ENCODE measurements at regions not wholly inside any gene's neighbourhood (a gene's known extent, or its start where the extent isn't known, plus 50 kb on each side); places are given as distances from the start of the nearest gene placed in this dataset.
A peak's percentile ranks its signal among the peaks of the same experiment; 100 is the strongest.

DNA sequence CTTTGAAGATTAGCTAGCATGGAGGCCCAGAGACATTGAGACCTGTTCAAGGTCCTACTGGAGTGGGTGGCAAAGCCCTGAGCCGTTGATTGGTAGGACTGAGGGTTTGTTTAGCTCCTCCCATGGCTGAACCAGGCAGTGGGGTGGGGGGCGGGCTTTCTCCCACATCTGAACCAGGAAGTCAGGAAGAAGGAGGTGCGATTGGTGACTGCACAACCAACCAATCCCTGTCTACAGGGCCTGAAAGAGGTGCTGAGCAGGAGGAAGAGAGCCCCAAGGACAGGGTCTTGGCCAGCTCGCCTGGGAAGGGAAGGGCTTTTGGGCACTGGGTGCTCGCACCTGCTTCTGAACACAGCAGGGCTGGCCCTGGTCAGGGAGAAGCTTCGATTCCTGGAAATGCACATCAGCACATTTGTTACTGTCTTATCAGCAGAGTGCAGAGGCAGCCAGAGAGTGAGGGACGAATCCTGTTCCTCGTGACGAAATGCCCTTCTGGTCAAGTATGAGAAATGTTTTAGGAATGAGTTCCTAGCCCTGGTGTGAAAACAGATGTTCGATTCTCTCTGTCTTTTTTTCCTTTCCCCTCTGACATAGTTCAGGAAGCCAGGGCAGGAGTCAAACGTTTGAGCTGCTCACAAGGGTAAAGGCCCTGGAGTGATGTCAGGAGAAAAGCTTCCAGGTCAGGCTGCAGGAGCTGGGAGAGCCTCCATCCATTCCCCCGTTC, 294.8 kb upstream of the KLF4 start:
- Histone ChIP-seq H3K4me3 (replicated peaks in 1 of 3; ENCODE audit: low read depth in 2 of 3, low read length in 3 of 3) (no peak overlapping the region), H3K36me3 (replicated peaks in 1 of 2; ENCODE audit: control insufficient read depth in 1 of 2, insufficient read depth in 2 of 2, low read length in 2 of 2) (no peaks in the 10 kb centered on the region), H3K9me3 (replicated peaks in 1 of 2; ENCODE audit: control insufficient read depth in 1 of 2, insufficient read depth in 1 of 2, low read length in 2 of 2) (no peaks in the 10 kb centered on the region), H3K27ac (ENCODE audit: low read depth in 1 of 2, low read length in 2 of 2) (peak overlapping the region in 1 of 2 donors; percentile 27), H3K79me2 (ENCODE audit: insufficient read depth, low read length) (no peaks in the 10 kb centered on the region), H3K9ac (ENCODE audit: insufficient read depth, low read length, poor library complexity, severe bottlenecking) (no peak overlapping the region), H3K4me1 (ENCODE audit: control insufficient read depth in 1 of 2, insufficient read depth in 2 of 2, low read length in 2 of 2) (peaks cover 48 to 53% of the 10 kb centered on the region in 2 donors), H3K27me3 (ENCODE audit: control insufficient read depth in 2 of 2, insufficient read depth in 2 of 2, low read length in 2 of 2) (no peaks in the 10 kb centered on the region), H2AFZ (ENCODE audit: insufficient read depth, low read depth, low read length, poor library complexity, severe bottlenecking) (peak overlapping the region; percentile 69), H4K20me1 (ENCODE audit: insufficient read depth, low read length) (no peaks in the 10 kb centered on the region), H3K4me2 (replicated peaks; ENCODE audit: extremely low read depth, low read length, poor library complexity, severe bottlenecking) (no peak overlapping the region)
- no peak for DNase-seq
- 79% methylated on average over 7 of the region's 12 CpGs for WGBS (ENCODE audit: insufficient coverage)
- no peaks in the 10 kb centered on the region for H3K36me3 Mint-ChIP-seq
- intact Hi-C loops (cut with micrococcal nuclease): no loop called here
- H3K9me3 Mint-ChIP-seq: peaks cover 0 to 3% (median 0%) of the 10 kb centered on the region in 7 donors
- H3K4me1 Mint-ChIP-seq: peaks cover 56% of the 10 kb centered on the region
- TF ChIP-seq, protein P1, sequence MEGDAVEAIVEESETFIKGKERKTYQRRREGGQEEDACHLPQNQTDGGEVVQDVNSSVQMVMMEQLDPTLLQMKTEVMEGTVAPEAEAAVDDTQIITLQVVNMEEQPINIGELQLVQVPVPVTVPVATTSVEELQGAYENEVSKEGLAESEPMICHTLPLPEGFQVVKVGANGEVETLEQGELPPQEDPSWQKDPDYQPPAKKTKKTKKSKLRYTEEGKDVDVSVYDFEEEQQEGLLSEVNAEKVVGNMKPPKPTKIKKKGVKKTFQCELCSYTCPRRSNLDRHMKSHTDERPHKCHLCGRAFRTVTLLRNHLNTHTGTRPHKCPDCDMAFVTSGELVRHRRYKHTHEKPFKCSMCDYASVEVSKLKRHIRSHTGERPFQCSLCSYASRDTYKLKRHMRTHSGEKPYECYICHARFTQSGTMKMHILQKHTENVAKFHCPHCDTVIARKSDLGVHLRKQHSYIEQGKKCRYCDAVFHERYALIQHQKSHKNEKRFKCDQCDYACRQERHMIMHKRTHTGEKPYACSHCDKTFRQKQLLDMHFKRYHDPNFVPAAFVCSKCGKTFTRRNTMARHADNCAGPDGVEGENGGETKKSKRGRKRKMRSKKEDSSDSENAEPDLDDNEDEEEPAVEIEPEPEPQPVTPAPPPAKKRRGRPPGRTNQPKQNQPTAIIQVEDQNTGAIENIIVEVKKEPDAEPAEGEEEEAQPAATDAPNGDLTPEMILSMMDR (IDR thresholded peaks at IDR 0.05): no peak
- no peak overlapping the region for H3K4me3 Mint-ChIP-seq
- H3K27me3 Mint-ChIP-seq (ENCODE audit: low read depth in 3 of 3): peaks cover 0 to 1% (median 0%) of the 10 kb centered on the region in 3 donors
- peak overlapping the region in 2 of 7 donors; percentile 15 to 82 for H3K27ac Mint-ChIP-seq

DNA sequence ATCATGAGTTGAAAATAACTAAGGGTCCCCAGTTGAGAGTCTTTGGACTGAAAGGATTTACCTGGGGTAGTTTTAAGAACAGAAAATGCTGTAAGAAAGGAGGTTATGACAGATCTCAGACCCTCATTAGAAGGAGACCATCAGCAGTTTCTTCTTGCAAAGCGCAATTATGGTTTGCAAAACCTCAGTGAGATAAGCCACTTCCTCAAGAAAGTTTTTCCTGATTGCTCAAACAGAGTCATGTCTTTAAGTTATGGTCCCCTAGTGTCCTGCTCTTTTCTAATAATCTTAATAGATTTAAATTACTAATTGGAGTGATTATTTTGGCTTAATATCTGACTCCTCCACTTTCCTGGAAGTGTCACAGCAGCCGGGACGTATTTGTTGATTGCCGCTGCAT, 293.2 kb upstream of the KLF4 start:
- H3K27me3 Mint-ChIP-seq (ENCODE audit: low read depth in 3 of 3): peaks cover 0 to 1% (median 0%) of the 10 kb centered on the region in 3 donors
- Histone ChIP-seq H3K4me1 (ENCODE audit: control insufficient read depth in 1 of 2, insufficient read depth in 2 of 2, low read length in 2 of 2) (peaks cover 50 to 57% of the 10 kb centered on the region in 2 donors), H3K27ac (ENCODE audit: low read depth in 1 of 2, low read length in 2 of 2) (peak overlapping the region in 1 of 2 donors; percentile 46), H3K9ac (ENCODE audit: insufficient read depth, low read length, poor library complexity, severe bottlenecking) (no peak overlapping the region), H3K9me3 (replicated peaks in 1 of 2; ENCODE audit: control insufficient read depth in 1 of 2, insufficient read depth in 1 of 2, low read length in 2 of 2) (no peaks in the 10 kb centered on the region), H2AFZ (ENCODE audit: insufficient read depth, low read depth, low read length, poor library complexity, severe bottlenecking) (no peak overlapping the region), H3K27me3 (ENCODE audit: control insufficient read depth in 2 of 2, insufficient read depth in 2 of 2, low read length in 2 of 2) (no peaks in the 10 kb centered on the region), H3K79me2 (ENCODE audit: insufficient read depth, low read length) (no peaks in the 10 kb centered on the region), H4K20me1 (ENCODE audit: insufficient read depth, low read length) (no peaks in the 10 kb centered on the region), H3K4me2 (replicated peaks; ENCODE audit: extremely low read depth, low read length, poor library complexity, severe bottlenecking) (peak overlapping the region; percentile 30), H3K4me3 (replicated peaks in 1 of 3; ENCODE audit: low read depth in 2 of 3, low read length in 3 of 3) (peak overlapping the region in 1 of 3 experiments; percentile 5), H3K36me3 (replicated peaks in 1 of 2; ENCODE audit: control insufficient read depth in 1 of 2, insufficient read depth in 2 of 2, low read length in 2 of 2) (no peaks in the 10 kb centered on the region)
- intact Hi-C loops (cut with micrococcal nuclease): no loop called here
- H3K27ac Mint-ChIP-seq: peak overlapping the region in 6 of 7 donors; percentile 6 to 75 (median 56)
- H3K36me3 Mint-ChIP-seq: peaks cover 0 to 2% of the 10 kb centered on the region in 2 donors
- H3K4me1 Mint-ChIP-seq: peaks cover 56% of the 10 kb centered on the region
- TF ChIP-seq, protein P1 (IDR thresholded peaks at IDR 0.05): no peak
- H3K9me3 Mint-ChIP-seq: peaks cover 0 to 3% (median 0%) of the 10 kb centered on the region in 7 donors
- H3K4me3 Mint-ChIP-seq: peak overlapping the region in 1 of 2 donors; percentile 57
- DNase-seq: peak in 2 of 3 donors; percentile 21 to 47
- 68% methylated on average over 4 of the region's 4 CpGs for WGBS (ENCODE audit: insufficient coverage)

Measured in CD14-positive monocyte (primary cell).